Ovary (tissue), 7 donors: ENCODE measurements at regions not wholly inside any gene's neighbourhood (a gene's known extent, or its start where the extent isn't known, plus 50 kb on each side); places are given as distances from the start of the nearest gene placed in this dataset.
"Not testable (repeated sequence)": the region's sequence is repeated elsewhere in the genome, so short reads cannot be mapped to it uniquely, and the experiment has no call there.

ENCODE experiments used
- DNase-seq, 5 donors: peaks; one replicate each; pipeline ENCODE4 v3.0.0-alpha.2; 2019 to 2020
- H3K27ac ChIP-seq, 2 donors: fragments of 200-600 bp; one replicate each; pipeline versions ENCODE4 v1.5.1 to v1.8.0; 2019 to 2022
- H3K27me3 ChIP-seq: fragments of 200-600 bp; one replicate; pipeline ENCODE4 v1.8.0; 2022
- H3K36me3 ChIP-seq: fragments of 200-600 bp; sonication (generic); one replicate; pipeline ENCODE4 v1.5.1; 2019
- H3K4me1 ChIP-seq: one replicate; pipeline ENCODE4 v1.8.1; 2013; ENCODE audit warnings: mild to moderate bottlenecking, moderate library complexity; ENCODE audit not compliant: insufficient read depth
- H3K4me3 ChIP-seq: fragments of 200-600 bp; sonication (generic); one replicate; pipeline ENCODE4 v1.5.1; 2017
- H3K9me3 ChIP-seq, 2 donors: fragments of 200-600 bp in 1 of 2; sonication (generic) in 1 of 2; one replicate each; pipeline versions ENCODE4 v1.5.1 to v1.8.1; 2013 to 2019; ENCODE audit warnings: mild to moderate bottlenecking in 1 of 2, moderate library complexity in 1 of 2
- EP300 ChIP-seq: sonication (generic); formaldehyde crosslinking; IDR thresholded peaks from one replicate; pipeline ENCODE4 v1.6.1; 2017; ENCODE audit warnings: antibody characterized with exemption
- POLR2A ChIP-seq: fragments of 450-650 bp; IDR thresholded peaks from one replicate; pipeline ENCODE4 v1.6.1; 2017; ENCODE audit warnings: antibody characterized with exemption, mild to moderate bottlenecking, moderate library complexity
- WGBS, 3 donors: extraction: QIAGEN DNeasy Blood & Tissue Kit in 1 of 3; methylation state at CpG; one replicate each; pipeline versions ENCODE4 v1.1.5 to v1.1.7; 2013 to 2017; 5-methylcytosine and 5-hydroxymethylcytosine counted together
- intact Hi-C, 4 donors: fragments of 100-400 bp; cut with DNase I; formaldehyde crosslinking; loops; one replicate each; pipeline versions ENCODE4 v1.11.0 to v1.15.1; 2022 to 2023
- TF ChIP-seq, protein P1 (sequence below), 3 donors: fragments of 450-650 bp in 2 of 3; fragments of 200-600 bp in 1 of 3; IDR thresholded peaks; one replicate each; pipeline versions ENCODE4 v1.5.1 to v1.8.0; 2016 to 2022; ENCODE audit warnings: antibody characterized with exemption in 3 of 3, mild to moderate bottlenecking in 1 of 3
- donor health status: DM: no; HTN: no; CAD: no; lungs with moderate emphysema.
- donor health status: DM: no; HTN: no; CAD: no.
- donor health status: Bipolar disorder and iron deficiency.
- donor health status: DM: no; HTN: no; CAD: no.
- donor health status: DM: yes; HTN: yes; CAD: no.

DNA sequence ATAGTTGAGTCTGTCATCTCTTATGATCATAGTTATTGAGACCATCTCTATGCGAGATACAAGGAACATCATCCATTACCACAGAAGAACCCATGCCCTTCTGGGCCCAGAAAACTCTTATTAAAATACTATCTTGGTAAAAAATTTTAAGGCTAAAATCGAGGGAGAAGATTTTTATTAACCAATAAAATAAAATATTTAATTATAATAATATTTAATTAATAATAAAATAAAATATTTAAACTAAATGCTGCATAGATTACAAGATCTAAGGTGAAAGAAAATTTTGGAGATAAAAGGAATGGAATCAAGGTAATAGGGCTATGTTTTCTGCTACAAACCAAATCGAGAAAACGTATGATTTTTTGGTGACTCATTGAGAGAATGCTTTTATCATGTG, 540.2 kb downstream of the KCNH5 start:
- no peak overlapping the region for H3K27ac ChIP-seq
- H3K4me1 ChIP-seq, result no peaks in the 10 kb centered on the region
- H3K36me3 ChIP-seq, result no peaks in the 10 kb centered on the region
- TF ChIP-seq POLR2A (no peak), EP300 (no peak)
- TF ChIP-seq, protein P1, sequence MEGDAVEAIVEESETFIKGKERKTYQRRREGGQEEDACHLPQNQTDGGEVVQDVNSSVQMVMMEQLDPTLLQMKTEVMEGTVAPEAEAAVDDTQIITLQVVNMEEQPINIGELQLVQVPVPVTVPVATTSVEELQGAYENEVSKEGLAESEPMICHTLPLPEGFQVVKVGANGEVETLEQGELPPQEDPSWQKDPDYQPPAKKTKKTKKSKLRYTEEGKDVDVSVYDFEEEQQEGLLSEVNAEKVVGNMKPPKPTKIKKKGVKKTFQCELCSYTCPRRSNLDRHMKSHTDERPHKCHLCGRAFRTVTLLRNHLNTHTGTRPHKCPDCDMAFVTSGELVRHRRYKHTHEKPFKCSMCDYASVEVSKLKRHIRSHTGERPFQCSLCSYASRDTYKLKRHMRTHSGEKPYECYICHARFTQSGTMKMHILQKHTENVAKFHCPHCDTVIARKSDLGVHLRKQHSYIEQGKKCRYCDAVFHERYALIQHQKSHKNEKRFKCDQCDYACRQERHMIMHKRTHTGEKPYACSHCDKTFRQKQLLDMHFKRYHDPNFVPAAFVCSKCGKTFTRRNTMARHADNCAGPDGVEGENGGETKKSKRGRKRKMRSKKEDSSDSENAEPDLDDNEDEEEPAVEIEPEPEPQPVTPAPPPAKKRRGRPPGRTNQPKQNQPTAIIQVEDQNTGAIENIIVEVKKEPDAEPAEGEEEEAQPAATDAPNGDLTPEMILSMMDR (IDR thresholded peaks at IDR 0.05), result no peak
- 83 to 88% (median 84%) methylated on average over 4 of the region's 4 CpGs for WGBS, 3 donors
- DNase-seq, result no peak
- H3K9me3 ChIP-seq, result no peaks in the 10 kb centered on the region
- intact Hi-C loops, result no loop called here
- no peak overlapping the region for H3K4me3 ChIP-seq
- H3K27me3 ChIP-seq, result no peaks in the 10 kb centered on the region

DNA sequence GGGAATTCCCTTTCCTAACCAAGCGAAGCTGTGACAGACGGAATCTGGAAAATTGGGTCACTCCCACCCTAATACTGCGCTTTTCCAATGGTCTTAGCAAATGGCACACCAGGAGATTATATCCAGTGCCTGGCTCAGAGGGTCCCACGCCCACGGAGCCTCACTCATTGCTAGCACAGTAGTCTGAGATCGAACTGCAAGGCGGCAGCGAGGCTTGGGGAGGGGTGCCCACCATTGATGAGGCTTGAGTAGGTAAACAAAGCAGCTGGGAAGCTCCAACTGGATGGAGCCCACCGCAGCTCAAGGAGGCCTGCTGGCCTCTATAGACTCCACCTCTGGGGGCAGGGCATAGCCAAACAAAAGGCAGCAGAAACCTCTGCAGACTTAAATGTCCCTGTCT, 523.9 kb downstream of the KCNH5 start:
- H3K27me3 ChIP-seq, H3K27ac ChIP-seq, H3K4me3 ChIP-seq, H3K9me3 ChIP-seq, H3K36me3 ChIP-seq, intact Hi-C loops, DNase-seq, H3K4me1 ChIP-seq: not testable (repeated sequence)
- 88 to 90% (median 90%) methylated on average over 9 of the region's 9 CpGs for WGBS, 3 donors

DNA sequence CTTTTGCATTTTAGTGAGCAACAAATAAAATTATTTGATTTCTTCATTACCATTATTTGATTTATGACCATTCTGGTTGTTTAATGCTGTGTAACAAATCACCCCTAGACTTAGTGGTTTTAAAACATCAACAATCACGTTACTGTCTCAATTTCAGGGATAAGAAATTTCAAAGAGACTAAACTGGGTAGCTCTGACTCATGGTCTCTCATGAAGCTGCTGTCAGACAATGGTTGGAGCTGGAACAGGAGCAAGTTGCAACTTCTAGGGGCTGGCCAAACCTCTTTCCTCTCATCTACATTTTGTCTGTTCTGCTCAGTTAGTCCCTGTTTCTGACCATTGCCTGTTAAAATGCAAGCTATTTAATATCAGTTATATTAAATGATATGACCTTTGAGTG, 517.0 kb downstream of the KCNH5 start:
- no peaks in the 10 kb centered on the region for H3K27me3 ChIP-seq
- no peaks in the 10 kb centered on the region for H3K36me3 ChIP-seq
- no peak overlapping the region for H3K27ac ChIP-seq
- intact Hi-C loops, result no loop called here
- WGBS, 3 donors, result 17 to 29% (median 25%) methylated on average over 1 of the region's 1 CpG
- no peaks in the 10 kb centered on the region for H3K4me1 ChIP-seq
- H3K9me3 ChIP-seq, result no peaks in the 10 kb centered on the region
- no peak for DNase-seq
- no peak overlapping the region for H3K4me3 ChIP-seq
- no peak for TF ChIP-seq EP300

DNA sequence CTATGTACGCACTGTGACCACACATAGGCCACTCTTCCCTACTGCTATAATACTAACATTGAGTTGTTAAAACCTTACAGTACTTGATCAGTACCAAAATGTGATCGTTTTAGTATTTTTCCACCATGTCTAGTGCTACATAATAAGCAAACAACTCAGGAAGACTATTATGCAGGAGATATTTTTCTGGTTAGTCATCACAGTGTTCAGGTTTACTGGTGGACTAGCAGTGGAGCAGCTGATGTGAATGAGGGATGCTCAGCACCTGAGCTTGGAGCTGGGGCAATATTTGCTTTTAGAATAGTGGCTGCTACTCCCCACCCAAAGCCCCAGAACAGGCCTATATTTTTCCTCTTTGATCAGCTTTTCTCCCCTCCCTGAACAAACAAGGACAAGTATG, 513.1 kb downstream of the KCNH5 start:
- Histone ChIP-seq H3K27me3 (no peaks in the 10 kb centered on the region), H3K36me3 (no peaks in the 10 kb centered on the region), H3K9me3 (no peaks in the 10 kb centered on the region), H3K4me1 (no peaks in the 10 kb centered on the region), H3K27ac (no peak overlapping the region), H3K4me3 (no peak overlapping the region)
- intact Hi-C loops, result no loop called here
- TF ChIP-seq POLR2A, result no peak
- no peak for TF ChIP-seq EP300
- TF ChIP-seq, protein P1 (IDR thresholded peaks at IDR 0.05), result no peak
- WGBS, 3 donors, result 81 to 90% (median 82%) methylated on average over 2 of the region's 2 CpGs
- no peak for DNase-seq

DNA sequence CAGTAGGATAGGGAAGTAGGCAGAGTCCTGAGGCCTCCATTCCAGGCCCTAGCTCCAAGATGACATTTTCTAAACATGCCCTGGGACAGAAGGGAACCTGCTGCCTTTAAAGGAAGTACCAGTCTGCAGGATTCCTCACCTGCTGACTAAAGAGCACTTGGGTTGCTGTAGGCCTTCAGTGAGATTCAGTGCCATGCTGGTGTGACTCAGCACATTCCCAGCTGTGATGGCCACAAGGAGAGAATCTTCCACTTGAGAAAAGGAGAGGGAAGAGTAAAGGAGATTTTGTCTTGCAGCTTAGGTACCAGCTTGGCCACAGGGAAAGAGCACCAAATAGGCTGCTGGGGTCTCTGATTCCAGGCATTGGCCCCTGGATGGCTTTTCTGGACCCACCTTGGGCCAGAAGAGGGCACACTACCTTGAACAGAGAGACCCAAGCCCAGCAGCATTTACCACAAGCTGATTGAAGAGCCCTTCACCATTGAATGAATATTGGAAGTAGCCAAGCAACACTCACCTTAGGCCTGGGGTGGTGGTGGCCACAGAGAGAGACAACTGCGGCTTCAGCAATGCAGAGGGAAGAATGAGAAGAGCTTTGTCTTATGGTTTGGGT, 498.3 kb downstream of the KCNH5 start:
- TF ChIP-seq, protein P1 (IDR thresholded peaks at IDR 0.05), result no peak
- TF ChIP-seq POLR2A (no peak), EP300 (no peak)
- WGBS, 3 donors, result 91 to 95% (median 93%) methylated on average over 1 of the region's 1 CpG
- no peak overlapping the region for H3K4me3 ChIP-seq
- DNase-seq, result no peak
- H3K4me1 ChIP-seq, result no peaks in the 10 kb centered on the region
- no peaks in the 10 kb centered on the region for H3K36me3 ChIP-seq
- H3K27me3 ChIP-seq, result no peaks in the 10 kb centered on the region
- no peak overlapping the region for H3K27ac ChIP-seq
- no peaks in the 10 kb centered on the region for H3K9me3 ChIP-seq
- intact Hi-C loops, result no loop called here
